PC-3 (cell line): ENCODE measurements at regions not wholly inside any gene's neighbourhood (a gene's known extent, or its start where the extent isn't known, plus 50 kb on each side); places are given as distances from the start of the nearest gene placed in this dataset.
A peak's percentile ranks its signal among the peaks of the same experiment; 100 is the strongest.

ENCODE experiments used
- ATAC-seq: fragments of 200-7000 bp; cut with Tn5 transposase; 2 replicates; pipeline ENCODE4 v1.9.1; 2020; ENCODE audit warnings: mild to moderate bottlenecking, moderate library complexity
- BruUV-seq: library from RNA; stranded (reverse); fragments of 400-500 nt; replicated peaks from 2 replicates; lab custom pipeline; 2021; lab: Mats Ljungman, UMichigan
- CTCF ChIA-PET: fragments of 300-600 bp; sonication (Branson Sonifier 250); formaldehyde crosslinking; loops from one replicate; lab custom pipeline; 2022; ENCODE audit warnings: antibody characterized with exemption; lab: Charles Lee
- POLR2A ChIA-PET: fragments of 300-600 bp; sonication (Branson Sonifier 250); formaldehyde crosslinking; loops from one replicate; lab custom pipeline; 2022; ENCODE audit warnings: antibody characterized with exemption; ENCODE audit not compliant: unreplicated experiment; lab: Charles Lee
- DNase-seq: peaks from one replicate; pipeline ENCODE4 v3.0.0-alpha.2; 2015
- H2AFZ ChIP-seq: fragments of 300-600 bp; sonication (generic); 2 replicates; pipeline ENCODE4 v1.6.0; 2016; ENCODE audit warnings: antibody characterized with exemption, low read length
- H3F3A ChIP-seq: fragments of 300-600 bp; sonication (generic); one replicate; pipeline ENCODE4 v1.6.0; 2017; ENCODE audit warnings: antibody characterized with exemption, low read length, control low read depth, mild to moderate bottlenecking; ENCODE audit not compliant: unreplicated experiment
- H3K27ac ChIP-seq: fragments of 300-600 bp; sonication (generic); 2 replicates; pipeline ENCODE4 v1.5.1; 2016; ENCODE audit warnings: mild to moderate bottlenecking, low read length
- H3K27me3 ChIP-seq: fragments of 300-600 bp; sonication (generic); 2 replicates; pipeline ENCODE4 v1.6.1; 2016; ENCODE audit warnings: low read length, mixed read lengths
- H3K36me3 ChIP-seq: fragments of 300-600 bp; sonication (generic); 2 replicates; pipeline ENCODE4 v1.6.1; 2016; ENCODE audit warnings: low read depth, mixed run types, low read length, mixed read lengths
- H3K4me1 ChIP-seq: fragments of 300-600 bp; sonication (generic); 2 replicates; pipeline ENCODE4 v1.5.1; 2016; ENCODE audit warnings: low read length; ENCODE audit not compliant: insufficient read depth
- H3K4me2 ChIP-seq: fragments of 300-600 bp; sonication (generic); 2 replicates; pipeline ENCODE4 v1.6.0; 2016; ENCODE audit warnings: low read length
- H3K4me3 ChIP-seq: fragments of 300-600 bp; sonication (generic); 2 replicates; pipeline ENCODE4 v1.5.1; 2016; ENCODE audit warnings: mild to moderate bottlenecking, low read length, mixed read lengths
- H3K79me2 ChIP-seq: fragments of 300-600 bp; sonication (generic); 2 replicates; pipeline ENCODE4 v1.6.1; 2017; ENCODE audit warnings: low read length, mixed read lengths
- H3K9ac ChIP-seq: fragments of 300-600 bp; sonication (generic); 2 replicates; pipeline ENCODE4 v1.6.0; 2016; ENCODE audit warnings: mild to moderate bottlenecking, low read length
- H3K9me2 ChIP-seq: fragments of 300-600 bp; sonication (generic); replicated peaks from 2 replicates; pipeline ENCODE4 v1.6.1; 2016; ENCODE audit warnings: mixed run types, low read length, mixed read lengths
- H3K9me3 ChIP-seq: fragments of 300-600 bp; sonication (generic); 2 replicates; pipeline ENCODE4 v1.6.1; 2016; ENCODE audit warnings: low read length, mixed read lengths
- H4K20me1 ChIP-seq: fragments of 300-600 bp; sonication (generic); 2 replicates; pipeline ENCODE4 v1.6.1; 2016; ENCODE audit warnings: low read length, mixed read lengths
- CTCF ChIP-seq: fragments of 300-600 bp; sonication (generic); conservative IDR thresholded peaks from 2 replicates; pipeline ENCODE4 v1.5.1; 2017; ENCODE audit warnings: antibody characterized with exemption, low read depth, mild to moderate bottlenecking, low read length
- EZH2 ChIP-seq: fragments of 300-600 bp; sonication (generic); IDR thresholded peaks from one replicate; pipeline ENCODE4 v1.6.1; 2017; ENCODE audit warnings: antibody characterized with exemption, mild to moderate bottlenecking, low read length; ENCODE audit not compliant: unreplicated experiment
- EZH2phosphoT487 ChIP-seq: fragments of 300-600 bp; sonication (generic); IDR thresholded peaks from 2 replicates; pipeline ENCODE4 v1.6.1; 2018; ENCODE audit warnings: mild to moderate bottlenecking, antibody characterized with exemption, low read length, borderline replicate concordance
- intact Hi-C: fragments of 100-400 bp; cut with micrococcal nuclease; formaldehyde crosslinking; loops from 2 replicates; pipeline ENCODE4 v1.9.0; 2023

GRCh38 chr4:153034681-153035080, 98.6 kb downstream of the FHDC1 start:
- Histone ChIP-seq H3K27me3 (no peaks in the 10 kb centered on the region), H3K9me2 (no peaks in the 10 kb centered on the region), H3K4me1 (no peaks in the 10 kb centered on the region), H3K36me3 (no peaks in the 10 kb centered on the region), H3K9me3 (no peaks in the 10 kb centered on the region), H3K79me2 (no peaks in the 10 kb centered on the region), H3K9ac (no peak overlapping the region), H3F3A (no peaks in the 10 kb centered on the region), H2AFZ (no peak overlapping the region), H3K27ac (no peak overlapping the region), H4K20me1 (no peaks in the 10 kb centered on the region), H3K4me3 (no peak overlapping the region), H3K4me2 (no peak overlapping the region)
- no peak for DNase-seq
- ATAC-seq = no peak
- intact Hi-C loops = no loop called here
- CTCF ChIA-PET = no interaction called here
- no TSS peak for BruUV-seq
- POLR2A ChIA-PET = no interaction called here
- TF ChIP-seq CTCF (no peak), EZH2 (no peak), EZH2phosphoT487 (no peak)

- H3K4me1 ChIP-seq = no peaks in the 10 kb centered on the region
- H3K9me2 ChIP-seq = no peaks in the 10 kb centered on the region
- intact Hi-C loops = no loop called here
- no peak overlapping the region for H3K4me3 ChIP-seq
- no peaks in the 10 kb centered on the region for H3F3A ChIP-seq
- no peaks in the 10 kb centered on the region for H3K9me3 ChIP-seq
- CTCF ChIA-PET = no interaction called here
- POLR2A ChIA-PET = no interaction called here
- ATAC-seq = no peak
- no peak overlapping the region for H3K4me2 ChIP-seq
- H3K9ac ChIP-seq = no peak overlapping the region
- no peak overlapping the region for H3K27ac ChIP-seq
- TF ChIP-seq CTCF (no peak), EZH2phosphoT487 (no peak), EZH2 (no peak)
- no peaks in the 10 kb centered on the region for H3K36me3 ChIP-seq
- no peaks in the 10 kb centered on the region for H3K27me3 ChIP-seq
- H3K79me2 ChIP-seq = no peaks in the 10 kb centered on the region
- H4K20me1 ChIP-seq = no peaks in the 10 kb centered on the region
- H2AFZ ChIP-seq = no peak overlapping the region
- DNase-seq = peak; percentile 5
- BruUV-seq = no TSS peak
Measured at GRCh38 chr4:153036931-153037482, 100.9 kb downstream of the FHDC1 start.

GRCh38 chr4:153038623-153039311, 102.6 kb downstream of the FHDC1 start:
- Histone ChIP-seq H3F3A (no peaks in the 10 kb centered on the region), H3K4me3 (no peak overlapping the region), H3K27ac (no peak overlapping the region), H3K9ac (no peak overlapping the region), H4K20me1 (no peaks in the 10 kb centered on the region), H3K36me3 (no peaks in the 10 kb centered on the region), H3K27me3 (no peaks in the 10 kb centered on the region), H3K79me2 (no peaks in the 10 kb centered on the region), H2AFZ (peak overlapping the region; percentile 48), H3K9me3 (no peaks in the 10 kb centered on the region), H3K9me2 (no peaks in the 10 kb centered on the region), H3K4me1 (no peaks in the 10 kb centered on the region), H3K4me2 (no peak overlapping the region; the same call in 1 of the 2 replicates)
- ATAC-seq (peak; percentile 82), DNase-seq (peak; percentile 38)
- ChIA-PET CTCF (no interaction called here), POLR2A (no interaction called here)
- intact Hi-C loops = no loop called here
- no TSS peak for BruUV-seq
- TF ChIP-seq CTCF = no peak
- TF ChIP-seq EZH2 = no peak
- TF ChIP-seq EZH2phosphoT487 = no peak
